SKM-1 (cell line): ENCODE measurements at regions not wholly inside any gene's neighbourhood (a gene's known extent, or its start where the extent isn't known, plus 50 kb on each side); places are given as distances from the start of the nearest gene placed in this dataset.
"Not testable (repeated sequence)": the region's sequence is repeated elsewhere in the genome, so short reads cannot be mapped to it uniquely, and the experiment has no call there.

Source experiments
- DNase-seq: peaks from one replicate; lab custom pipeline; 2025; ENCODE audit not compliant: unreplicated experiment; lab: John Stamatoyannopoulos, UW

- DNase-seq: no peak
Measured at GRCh38 chr3:112738366-112738765, 97.4 kb upstream of the CCDC80 start.

GRCh38 chr3:112736805-112737566, 96.0 kb upstream of the CCDC80 start:
- no peak for DNase-seq

- DNase-seq: no peak
Measured at GRCh38 chr3:112736386-112736785, 95.4 kb upstream of the CCDC80 start.

GRCh38 chr3:112735926-112736325, 95.0 kb upstream of the CCDC80 start:
- DNase-seq: no peak

GRCh38 chr3:112734736-112735350, 93.9 kb upstream of the CCDC80 start:
- DNase-seq: peak; percentile 64

- DNase-seq: no peak
Measured at GRCh38 chr3:112734171-112734570, 93.2 kb upstream of the CCDC80 start.

GRCh38 chr3:112730210-112730609, 89.3 kb upstream of the CCDC80 start:
- DNase-seq: no peak

GRCh38 chr3:112721231-112721630, 80.3 kb upstream of the CCDC80 start:
- no peak for DNase-seq

- DNase-seq: no peak
Measured at GRCh38 chr3:112718967-112719366, 78.0 kb upstream of the CCDC80 start.

- no peak for DNase-seq
Measured at GRCh38 chr3:112718516-112718915, 77.6 kb upstream of the CCDC80 start.

GRCh38 chr3:112709911-112710310, 69.0 kb upstream of the CCDC80 start:
- DNase-seq: no peak

- DNase-seq: no peak
Measured at GRCh38 chr3:112699436-112699978, 58.6 kb upstream of the CCDC80 start.

- DNase-seq: not testable (repeated sequence)
Measured at GRCh38 chr3:112698442-112698841, 57.5 kb upstream of the CCDC80 start.

- DNase-seq: not testable (repeated sequence)
Measured at GRCh38 chr3:112696244-112696643, 55.3 kb upstream of the CCDC80 start.

- DNase-seq: not testable (repeated sequence)
Measured at GRCh38 chr3:112695377-112696108, 54.6 kb upstream of the CCDC80 start.

GRCh38 chr3:112694906-112695305, 54.0 kb upstream of the CCDC80 start:
- DNase-seq: not testable (repeated sequence)

- DNase-seq: no peak
Measured at GRCh38 chr3:112693186-112693585, 52.2 kb upstream of the CCDC80 start.
